CD14-positive monocyte (primary cell): ENCODE measurements at regions not wholly inside any gene's neighbourhood (a gene's known extent, or its start where the extent isn't known, plus 50 kb on each side); places are given as distances from the start of the nearest gene placed in this dataset.

Experiments
- DNase-seq, 3 donors: peaks; one replicate each; pipeline ENCODE4 v3.0.0-alpha.2; 2011 to 2022
- H2AFZ ChIP-seq: 2 replicates; pipeline ENCODE4 v1.6.0; 2012; ENCODE audit warnings: mild to moderate bottlenecking, low read depth, low read length, inconsistent platforms; ENCODE audit not compliant: insufficient read depth, poor library complexity, severe bottlenecking
- H3K27ac ChIP-seq, 2 donors: 1 replicate in 1 of 2; 2 replicates in 1 of 2; pipeline ENCODE4 v1.5.1; 2012 to 2013; ENCODE audit warnings: low read length in 2 of 2, control low read depth in 1 of 2, inconsistent platforms in 1 of 2, low read depth in 1 of 2, mild to moderate bottlenecking in 1 of 2
- H3K27me3 ChIP-seq, 2 donors: one replicate each; pipeline versions ENCODE4 v1.6.0 to v1.6.1; 2011 to 2013; ENCODE audit warnings: low read length in 2 of 2; ENCODE audit not compliant: control insufficient read depth in 2 of 2, insufficient read depth in 2 of 2
- H3K36me3 ChIP-seq, 2 donors: replicated peaks in 1 of 2; 1 replicate in 1 of 2; 2 replicates in 1 of 2; pipeline versions ENCODE4 v1.5.1 to v1.6.1; 2012 to 2013; ENCODE audit warnings: low read length in 2 of 2, control low read depth in 1 of 2, inconsistent platforms in 1 of 2, mild to moderate bottlenecking in 1 of 2; ENCODE audit not compliant: insufficient read depth in 2 of 2, control insufficient read depth in 1 of 2
- H3K4me1 ChIP-seq, 2 donors: 1 replicate in 1 of 2; 2 replicates in 1 of 2; pipeline versions ENCODE4 v1.5.1 to v1.6.1; 2012 to 2013; ENCODE audit warnings: low read length in 2 of 2, control low read depth in 1 of 2, inconsistent platforms in 1 of 2, mild to moderate bottlenecking in 1 of 2, moderate library complexity in 1 of 2; ENCODE audit not compliant: insufficient read depth in 2 of 2, control insufficient read depth in 1 of 2
- H3K4me2 ChIP-seq: replicated peaks from 2 replicates; pipeline ENCODE3; 2012; ENCODE audit warnings: low read length, moderate library complexity, mild to moderate bottlenecking; ENCODE audit not compliant: poor library complexity, severe bottlenecking; ENCODE audit errors: extremely low read depth
- H3K4me3 ChIP-seq, 3 experiments: fragments of 200-600 bp in 1 of 3; sonication (generic) in 1 of 3; replicated peaks in 1 of 3; 1 replicate in 2 of 3; 2 replicates in 1 of 3; pipeline ENCODE4 v1.5.1; 2011 to 2013; ENCODE audit warnings: low read length in 3 of 3, mild to moderate bottlenecking in 3 of 3, control low read depth in 2 of 3, low read depth in 2 of 3, inconsistent platforms in 1 of 3, moderate library complexity in 1 of 3
- H3K79me2 ChIP-seq: 2 replicates; pipeline ENCODE4 v1.6.0; 2012; ENCODE audit warnings: mild to moderate bottlenecking, control low read depth, inconsistent platforms, low read length, moderate library complexity; ENCODE audit not compliant: insufficient read depth
- H3K9ac ChIP-seq: 2 replicates; pipeline ENCODE4 v1.6.0; 2017; ENCODE audit warnings: low read length, mild to moderate bottlenecking; ENCODE audit not compliant: insufficient read depth, poor library complexity, severe bottlenecking
- H3K9me3 ChIP-seq, 2 donors: replicated peaks in 1 of 2; 1 replicate in 1 of 2; 2 replicates in 1 of 2; pipeline versions ENCODE4 v1.5.1 to v1.6.1; 2012 to 2013; ENCODE audit warnings: low read length in 2 of 2, control low read depth in 1 of 2; ENCODE audit not compliant: control insufficient read depth in 1 of 2, insufficient read depth in 1 of 2
- H4K20me1 ChIP-seq: 2 replicates; pipeline ENCODE4 v1.6.0; 2012; ENCODE audit warnings: mild to moderate bottlenecking, low read length, control low read depth, moderate library complexity; ENCODE audit not compliant: insufficient read depth
- H3K27ac Mint-ChIP-seq, 7 donors: one replicate each; pipeline ENCODE4 v1.8.0; 2020; ENCODE audit warnings: mild to moderate bottlenecking in 7 of 7, mixed read lengths in 7 of 7, moderate library complexity in 6 of 7, inconsistent platforms in 2 of 7
- H3K27me3 Mint-ChIP-seq, 3 donors: one replicate each; pipeline ENCODE4 v1.8.0; 2021 to 2022; ENCODE audit warnings: low read depth in 3 of 3, mild to moderate bottlenecking in 3 of 3, mixed read lengths in 3 of 3, moderate library complexity in 3 of 3, inconsistent platforms in 1 of 3
- H3K36me3 Mint-ChIP-seq, 2 donors: one replicate each; pipeline ENCODE4 v1.8.0; 2020; ENCODE audit warnings: mixed read lengths in 2 of 2, inconsistent platforms in 1 of 2, mild to moderate bottlenecking in 1 of 2
- H3K4me1 Mint-ChIP-seq: one replicate; pipeline ENCODE4 v1.8.0; 2020; ENCODE audit warnings: mild to moderate bottlenecking, mixed read lengths
- H3K4me3 Mint-ChIP-seq, 2 donors: one replicate each; pipeline ENCODE4 v1.8.0; 2020; ENCODE audit warnings: mild to moderate bottlenecking in 2 of 2, mixed read lengths in 2 of 2, moderate library complexity in 1 of 2
- H3K9me3 Mint-ChIP-seq, 7 donors: one replicate each; pipeline ENCODE4 v1.8.0; 2020 to 2022; ENCODE audit warnings: mixed read lengths in 7 of 7, mild to moderate bottlenecking in 6 of 7, moderate library complexity in 6 of 7, inconsistent platforms in 2 of 7
- CTCF ChIP-seq: fragments of 200-600 bp; IDR thresholded peaks from one replicate; pipeline ENCODE4 v1.8.0; 2022; ENCODE audit warnings: antibody characterized with exemption, mild to moderate bottlenecking
- WGBS: methylation state at CpG from one replicate; pipeline ENCODE4 v1.1.5; 2013; ENCODE audit warnings: missing lambda C conversion rate; ENCODE audit not compliant: insufficient coverage; 5-methylcytosine and 5-hydroxymethylcytosine counted together
- intact Hi-C, 2 donors: fragments of 100-400 bp; cut with micrococcal nuclease; formaldehyde crosslinking; loops; one replicate each; pipeline versions ENCODE4 v1.15.0 to v1.15.1; 2023

- intact Hi-C loops, result no loop called here
- Histone ChIP-seq H3K9ac (no peak overlapping the region), H2AFZ (no peak overlapping the region), H3K4me1 (peaks cover 0 to 5% of the 10 kb centered on the region in 2 donors), H3K4me3 (no peak overlapping the region), H3K4me2 (no peak overlapping the region), H3K36me3 (no peaks in the 10 kb centered on the region), H3K79me2 (no peaks in the 10 kb centered on the region), H3K27ac (no peak overlapping the region), H4K20me1 (no peaks in the 10 kb centered on the region), H3K9me3 (no peaks in the 10 kb centered on the region), H3K27me3 (no peaks in the 10 kb centered on the region)
- no peak for TF ChIP-seq CTCF
- H3K36me3 Mint-ChIP-seq, result no peaks in the 10 kb centered on the region
- peaks cover 0 to 2% (median 0%) of the 10 kb centered on the region in 7 donors for H3K9me3 Mint-ChIP-seq
- H3K4me3 Mint-ChIP-seq, result no peak overlapping the region
- no peak for DNase-seq
- peaks cover 13% of the 10 kb centered on the region for H3K4me1 Mint-ChIP-seq
- no peak overlapping the region for H3K27ac Mint-ChIP-seq
- no CpG with 5 or more reads among the region's 4 CpGs for WGBS
- H3K27me3 Mint-ChIP-seq, result peaks cover 0 to 2% (median 1%) of the 10 kb centered on the region in 3 donors
Measured at GRCh38 chr12:66051361-66051760, 79.2 kb downstream of the LLPH start.

GRCh38 chr12:66050610-66051009, 79.9 kb downstream of the LLPH start:
- Histone ChIP-seq H3K27ac (no peak overlapping the region), H2AFZ (no peak overlapping the region), H4K20me1 (no peaks in the 10 kb centered on the region), H3K4me3 (no peak overlapping the region), H3K79me2 (no peaks in the 10 kb centered on the region), H3K9me3 (no peaks in the 10 kb centered on the region), H3K4me1 (peaks cover 0 to 5% of the 10 kb centered on the region in 2 donors), H3K4me2 (no peak overlapping the region), H3K27me3 (no peaks in the 10 kb centered on the region), H3K9ac (no peak overlapping the region), H3K36me3 (no peaks in the 10 kb centered on the region)
- no peak for TF ChIP-seq CTCF
- no peak for DNase-seq
- Mint-ChIP-seq H3K4me3 (no peak overlapping the region), H3K9me3 (peaks cover 0 to 2% (median 0%) of the 10 kb centered on the region in 7 donors), H3K27ac (no peak overlapping the region), H3K4me1 (peaks cover 6% of the 10 kb centered on the region), H3K36me3 (no peaks in the 10 kb centered on the region), H3K27me3 (peaks cover 0 to 2% (median 1%) of the 10 kb centered on the region in 3 donors)
- WGBS, result no CpG with 5 or more reads among the region's 1 CpG
- intact Hi-C loops, result no loop called here
